ENCODE measurements at regions not wholly inside any gene's neighbourhood (a gene's known extent, or its start where the extent isn't known, plus 50 kb on each side); places are given as distances from the start of the nearest gene placed in this dataset.

GRCh38 chr7:15998617-15999016, 312.1 kb upstream of the MEOX2 start:
- TF ChIP-seq POLR2A (IDR thresholded peaks at IDR 0.05) (no peak), EP300 (IDR thresholded peaks at IDR 0.05) (no peak), POLR2AphosphoS5 (IDR thresholded peaks at IDR 0.05) (no peak)
- TF ChIP-seq, protein P1, sequence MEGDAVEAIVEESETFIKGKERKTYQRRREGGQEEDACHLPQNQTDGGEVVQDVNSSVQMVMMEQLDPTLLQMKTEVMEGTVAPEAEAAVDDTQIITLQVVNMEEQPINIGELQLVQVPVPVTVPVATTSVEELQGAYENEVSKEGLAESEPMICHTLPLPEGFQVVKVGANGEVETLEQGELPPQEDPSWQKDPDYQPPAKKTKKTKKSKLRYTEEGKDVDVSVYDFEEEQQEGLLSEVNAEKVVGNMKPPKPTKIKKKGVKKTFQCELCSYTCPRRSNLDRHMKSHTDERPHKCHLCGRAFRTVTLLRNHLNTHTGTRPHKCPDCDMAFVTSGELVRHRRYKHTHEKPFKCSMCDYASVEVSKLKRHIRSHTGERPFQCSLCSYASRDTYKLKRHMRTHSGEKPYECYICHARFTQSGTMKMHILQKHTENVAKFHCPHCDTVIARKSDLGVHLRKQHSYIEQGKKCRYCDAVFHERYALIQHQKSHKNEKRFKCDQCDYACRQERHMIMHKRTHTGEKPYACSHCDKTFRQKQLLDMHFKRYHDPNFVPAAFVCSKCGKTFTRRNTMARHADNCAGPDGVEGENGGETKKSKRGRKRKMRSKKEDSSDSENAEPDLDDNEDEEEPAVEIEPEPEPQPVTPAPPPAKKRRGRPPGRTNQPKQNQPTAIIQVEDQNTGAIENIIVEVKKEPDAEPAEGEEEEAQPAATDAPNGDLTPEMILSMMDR (IDR thresholded peaks at IDR 0.05) = no peak
